ENCODE measurements at regions not wholly inside any gene's neighbourhood (a gene's known extent, or its start where the extent isn't known, plus 50 kb on each side); places are given as distances from the start of the nearest gene placed in this dataset.
"Not testable (repeated sequence)": the region's sequence is repeated elsewhere in the genome, so short reads cannot be mapped to it uniquely, and the experiment has no call there.

DNA sequence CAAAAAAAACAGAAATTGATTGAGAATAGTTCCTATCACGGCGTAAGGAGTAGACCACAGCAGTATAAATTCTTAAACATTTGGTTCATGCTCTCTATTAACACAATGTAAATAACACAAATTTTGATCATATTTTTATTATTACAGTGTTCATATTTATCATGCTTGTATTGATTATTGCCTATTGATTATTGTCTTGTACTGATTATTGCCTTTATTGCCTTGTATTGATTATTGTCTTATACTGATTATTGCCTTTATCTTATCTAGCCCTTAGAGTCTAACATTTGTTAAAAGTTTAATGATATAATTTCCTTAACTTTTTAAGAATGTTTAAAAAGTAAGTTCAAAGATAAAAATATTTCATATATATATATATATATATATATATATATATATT, 460.7 kb downstream of the KCNT2 start:
- Histone ChIP-seq H3K4me1 (ENCODE audit: insufficient read depth, poor library complexity, severe bottlenecking) (no peaks in the 10 kb centered on the region), H3K9me3 (ENCODE audit: severe bottlenecking) (no peaks in the 10 kb centered on the region), H3K36me3 (ENCODE audit: low read depth) (no peaks in the 10 kb centered on the region), H3K27me3 (ENCODE audit: insufficient read depth, poor library complexity, severe bottlenecking) (no peaks in the 10 kb centered on the region), H3K4me3 (ENCODE audit: severe bottlenecking) (no peak overlapping the region), H3K27ac (ENCODE audit: poor library complexity, severe bottlenecking) (no peak overlapping the region)
- DNase-seq (ENCODE audit: low spot score) (no peak), ATAC-seq (ENCODE audit: low read depth) (no peak)
- TF ChIP-seq, protein P1, sequence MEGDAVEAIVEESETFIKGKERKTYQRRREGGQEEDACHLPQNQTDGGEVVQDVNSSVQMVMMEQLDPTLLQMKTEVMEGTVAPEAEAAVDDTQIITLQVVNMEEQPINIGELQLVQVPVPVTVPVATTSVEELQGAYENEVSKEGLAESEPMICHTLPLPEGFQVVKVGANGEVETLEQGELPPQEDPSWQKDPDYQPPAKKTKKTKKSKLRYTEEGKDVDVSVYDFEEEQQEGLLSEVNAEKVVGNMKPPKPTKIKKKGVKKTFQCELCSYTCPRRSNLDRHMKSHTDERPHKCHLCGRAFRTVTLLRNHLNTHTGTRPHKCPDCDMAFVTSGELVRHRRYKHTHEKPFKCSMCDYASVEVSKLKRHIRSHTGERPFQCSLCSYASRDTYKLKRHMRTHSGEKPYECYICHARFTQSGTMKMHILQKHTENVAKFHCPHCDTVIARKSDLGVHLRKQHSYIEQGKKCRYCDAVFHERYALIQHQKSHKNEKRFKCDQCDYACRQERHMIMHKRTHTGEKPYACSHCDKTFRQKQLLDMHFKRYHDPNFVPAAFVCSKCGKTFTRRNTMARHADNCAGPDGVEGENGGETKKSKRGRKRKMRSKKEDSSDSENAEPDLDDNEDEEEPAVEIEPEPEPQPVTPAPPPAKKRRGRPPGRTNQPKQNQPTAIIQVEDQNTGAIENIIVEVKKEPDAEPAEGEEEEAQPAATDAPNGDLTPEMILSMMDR (IDR thresholded peaks at IDR 0.05; ENCODE audit: poor library complexity, severe bottlenecking): no peak

DNA sequence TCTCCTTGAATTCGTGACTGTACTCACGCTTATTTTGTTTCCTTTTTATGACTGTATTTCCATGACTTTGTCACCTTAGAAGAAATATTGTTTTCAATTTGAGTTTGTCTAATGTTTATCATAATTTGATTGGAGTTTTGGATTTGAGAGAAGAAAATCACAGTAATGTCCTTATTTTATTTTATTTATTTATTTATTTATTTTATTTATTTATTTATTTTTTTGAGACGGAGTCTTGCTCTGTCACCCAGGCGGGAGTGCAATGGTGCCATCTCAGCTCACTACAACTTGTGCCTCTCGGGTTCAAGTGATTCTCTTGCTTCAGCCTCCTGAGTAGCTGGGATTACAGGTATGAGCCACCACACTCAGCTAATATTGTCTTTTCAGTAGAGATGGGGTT, 463.1 kb downstream of the KCNT2 start:
- not testable (repeated sequence) for H3K4me1 ChIP-seq (ENCODE audit: insufficient read depth, poor library complexity, severe bottlenecking); H3K27me3 ChIP-seq (ENCODE audit: insufficient read depth, poor library complexity, severe bottlenecking); H3K27ac ChIP-seq (ENCODE audit: poor library complexity, severe bottlenecking); H3K36me3 ChIP-seq (ENCODE audit: low read depth); H3K4me3 ChIP-seq (ENCODE audit: severe bottlenecking); DNase-seq (ENCODE audit: low spot score); H3K9me3 ChIP-seq (ENCODE audit: severe bottlenecking); ATAC-seq (ENCODE audit: low read depth)

DNA sequence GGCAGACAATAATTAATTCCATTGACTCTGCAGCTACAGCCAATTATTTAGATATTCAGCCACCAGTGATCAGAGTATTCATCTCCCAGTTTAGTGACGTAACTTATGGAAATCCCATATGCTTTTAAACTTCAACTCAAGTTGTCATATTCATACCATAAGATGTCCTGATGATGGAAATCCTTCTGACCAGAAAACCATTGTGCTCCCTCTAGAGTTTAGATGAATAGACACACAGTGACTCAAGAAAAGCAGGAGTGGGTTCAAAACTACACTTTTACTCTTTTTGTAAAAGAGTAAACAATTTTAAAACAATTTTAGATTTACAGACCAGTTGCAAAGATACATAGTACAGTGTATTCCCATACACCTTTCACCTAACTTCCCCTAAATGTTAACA, 463.7 kb downstream of the KCNT2 start:
- TF ChIP-seq, protein P1 (IDR thresholded peaks at IDR 0.05; ENCODE audit: poor library complexity, severe bottlenecking): peak; percentile 7
- H3K36me3 ChIP-seq (ENCODE audit: low read depth): no peaks in the 10 kb centered on the region
- no peaks in the 10 kb centered on the region for H3K4me1 ChIP-seq (ENCODE audit: insufficient read depth, poor library complexity, severe bottlenecking)
- H3K27me3 ChIP-seq (ENCODE audit: insufficient read depth, poor library complexity, severe bottlenecking): no peaks in the 10 kb centered on the region
- H3K4me3 ChIP-seq (ENCODE audit: severe bottlenecking): no peak overlapping the region
- H3K27ac ChIP-seq (ENCODE audit: poor library complexity, severe bottlenecking): no peak overlapping the region
- no peak for DNase-seq (ENCODE audit: low spot score)
- no peak for ATAC-seq (ENCODE audit: low read depth)
- H3K9me3 ChIP-seq (ENCODE audit: severe bottlenecking): no peaks in the 10 kb centered on the region

DNA sequence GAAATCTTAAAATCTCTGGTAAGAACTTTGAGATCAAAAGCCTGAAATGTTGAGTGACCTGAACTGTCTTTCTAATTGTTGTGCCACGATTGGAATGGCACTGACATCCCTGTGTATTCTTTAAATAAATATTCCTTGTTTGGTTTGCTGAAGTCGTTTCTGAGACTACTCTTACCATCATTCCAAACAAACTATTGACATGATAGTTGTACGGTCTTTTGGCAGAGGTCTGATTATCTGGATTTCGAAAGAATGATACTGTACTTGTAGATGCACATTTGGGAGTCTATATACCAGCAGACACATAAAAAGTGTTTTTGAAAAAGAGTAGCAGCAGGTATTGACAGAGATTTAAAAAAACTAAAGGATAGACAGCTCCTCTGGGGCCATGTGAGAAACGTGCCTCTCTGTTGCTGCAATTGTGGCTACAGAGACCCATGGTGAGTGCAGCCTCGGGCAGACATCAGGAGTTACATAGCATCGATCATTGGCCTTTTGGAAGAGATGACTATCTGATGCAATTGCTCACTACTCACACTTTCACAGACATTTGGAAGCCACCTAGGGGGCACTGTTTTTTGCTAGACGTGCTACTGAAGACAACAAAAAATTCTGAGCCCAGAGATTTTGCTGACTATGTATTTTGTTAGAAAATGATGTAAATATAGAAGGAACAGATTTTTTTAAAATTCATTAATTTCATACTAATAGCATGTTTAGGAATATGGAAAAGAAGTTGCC, 464.5 kb downstream of the KCNT2 start:
- ATAC-seq (ENCODE audit: low read depth) (no peak), DNase-seq (ENCODE audit: low spot score) (no peak)
- no peak overlapping the region for H3K4me3 ChIP-seq (ENCODE audit: severe bottlenecking)
- H3K36me3 ChIP-seq (ENCODE audit: low read depth): no peaks in the 10 kb centered on the region
- no peak overlapping the region for H3K27ac ChIP-seq (ENCODE audit: poor library complexity, severe bottlenecking)
- no peaks in the 10 kb centered on the region for H3K4me1 ChIP-seq (ENCODE audit: insufficient read depth, poor library complexity, severe bottlenecking)
- TF ChIP-seq, protein P1 (IDR thresholded peaks at IDR 0.05; ENCODE audit: poor library complexity, severe bottlenecking): no peak
- no peaks in the 10 kb centered on the region for H3K9me3 ChIP-seq (ENCODE audit: severe bottlenecking)
- no peaks in the 10 kb centered on the region for H3K27me3 ChIP-seq (ENCODE audit: insufficient read depth, poor library complexity, severe bottlenecking)

DNA sequence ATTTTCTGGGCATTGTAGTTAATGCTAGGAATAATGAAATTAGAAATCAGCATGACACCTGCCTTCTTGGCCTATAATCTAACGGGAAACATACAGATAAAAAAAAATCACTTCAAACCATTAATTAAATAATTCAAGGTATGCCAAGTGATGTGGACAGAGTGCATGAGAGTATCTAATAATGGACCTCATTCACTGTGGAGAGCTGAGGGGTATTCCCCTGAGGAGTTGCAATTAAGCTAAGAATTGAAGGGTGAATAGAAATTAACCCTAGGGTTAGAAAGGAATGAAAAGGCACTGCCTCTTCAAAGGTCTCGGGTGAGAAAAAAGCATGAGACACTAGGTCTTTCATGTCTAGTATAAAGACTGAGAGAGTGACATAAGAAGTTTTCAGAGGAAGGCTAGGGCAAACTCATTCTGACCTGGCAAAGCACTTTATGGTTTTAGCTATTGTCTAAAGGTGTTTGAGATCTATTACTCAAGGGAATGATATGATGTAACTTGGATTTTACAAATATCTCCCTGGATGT, 466.1 kb downstream of the KCNT2 start:
- Histone ChIP-seq H3K27ac (ENCODE audit: poor library complexity, severe bottlenecking) (no peak overlapping the region), H3K4me3 (ENCODE audit: severe bottlenecking) (no peak overlapping the region), H3K36me3 (ENCODE audit: low read depth) (no peaks in the 10 kb centered on the region), H3K9me3 (ENCODE audit: severe bottlenecking) (no peaks in the 10 kb centered on the region), H3K27me3 (ENCODE audit: insufficient read depth, poor library complexity, severe bottlenecking) (no peaks in the 10 kb centered on the region), H3K4me1 (ENCODE audit: insufficient read depth, poor library complexity, severe bottlenecking) (no peaks in the 10 kb centered on the region)
- ATAC-seq (ENCODE audit: low read depth): no peak
- DNase-seq (ENCODE audit: low spot score): no peak
- TF ChIP-seq, protein P1 (IDR thresholded peaks at IDR 0.05; ENCODE audit: poor library complexity, severe bottlenecking): no peak

All from RWPE2 (cell line).